ENCODE measurements at regions not wholly inside any gene's neighbourhood (a gene's known extent, or its start where the extent isn't known, plus 50 kb on each side); places are given as distances from the start of the nearest gene placed in this dataset.

GRCh38 chr5:6869677-6870076 lies 156.4 kb downstream of the TENT4A start:
- DNase-seq (ENCODE audit: low read depth), result no peak

DNA sequence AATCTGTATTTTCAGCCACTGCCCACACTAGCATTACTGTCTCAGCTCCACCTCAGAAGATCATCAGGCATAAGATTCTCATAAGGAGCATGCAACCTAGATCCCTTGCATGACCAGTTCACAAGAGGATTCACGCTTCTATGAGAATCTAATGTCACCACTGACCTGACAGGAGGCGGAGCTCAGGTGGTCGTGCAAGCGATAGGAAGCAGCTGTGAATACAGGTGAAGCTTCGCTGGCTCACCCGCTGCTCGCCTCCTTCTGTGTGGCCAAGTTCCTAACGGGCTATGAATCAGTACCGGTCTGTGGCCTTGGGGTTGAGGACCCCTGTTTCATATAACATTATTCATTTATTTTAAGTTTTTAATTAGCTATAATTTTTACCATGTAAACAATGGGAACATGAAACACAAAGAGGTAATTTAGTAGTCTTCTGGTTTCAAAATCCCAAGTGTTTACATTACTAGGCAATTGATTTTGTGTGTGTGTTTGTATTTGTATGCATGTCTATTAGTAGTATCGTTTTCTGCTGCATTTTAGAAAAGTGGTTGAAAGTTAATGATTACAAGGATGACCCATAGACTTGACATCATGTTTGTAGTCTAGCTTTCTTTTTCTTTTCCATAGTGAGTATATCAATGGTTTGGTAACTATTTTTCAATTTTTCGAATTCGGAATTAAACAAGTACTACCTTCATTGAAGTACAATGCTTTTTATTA lies 159.4 kb downstream of the TENT4A start:
- no peak for DNase-seq (ENCODE audit: low read depth)

GRCh38 chr5:6873359-6873758 lies 160.1 kb downstream of the TENT4A start:
- DNase-seq (ENCODE audit: low read depth), result no peak

DNA sequence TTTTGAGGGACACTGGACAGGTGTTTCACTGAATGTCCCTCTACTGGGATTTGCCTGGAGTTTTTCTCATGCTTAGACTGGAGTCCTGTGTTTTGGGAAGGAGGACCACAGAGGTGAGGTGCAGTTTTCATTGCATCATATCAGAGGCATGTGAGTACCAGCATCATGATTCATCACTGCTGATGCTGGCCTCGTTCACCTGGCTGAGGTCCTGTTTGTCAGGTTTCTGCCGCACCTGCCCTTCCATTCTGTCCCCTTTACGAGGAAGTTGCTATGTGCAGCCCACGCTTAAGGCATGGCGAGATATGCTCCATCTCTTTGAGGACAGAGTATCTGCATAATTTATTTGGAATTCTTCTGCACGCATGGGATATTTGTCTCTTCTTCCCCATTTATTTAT lies 162.1 kb downstream of the TENT4A start:
- no peak for DNase-seq (ENCODE audit: low read depth)

- no peak for DNase-seq (ENCODE audit: low read depth)
These were observed 165.0 kb downstream of the TENT4A start for GRCh38 chr5:6877986-6878828.

DNA sequence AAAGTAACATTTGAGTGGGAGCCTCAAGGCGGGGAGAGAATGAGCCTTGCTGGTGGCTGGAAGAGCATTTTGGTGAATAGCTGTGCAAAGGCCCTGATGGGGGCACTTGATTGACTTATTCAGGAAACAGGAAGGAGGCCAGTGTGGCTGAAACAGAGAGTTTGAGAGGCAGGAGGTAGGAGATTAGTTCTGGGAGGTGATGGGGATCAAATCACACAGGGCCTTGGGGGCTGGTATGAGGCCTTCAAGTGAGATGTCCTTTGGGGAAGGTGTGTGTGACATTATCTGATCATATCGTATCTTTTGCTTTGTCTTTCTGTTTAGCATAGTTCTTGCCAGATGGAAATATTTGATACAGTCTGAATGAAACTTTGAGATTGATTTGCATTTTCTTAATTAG lies 172.3 kb downstream of the TENT4A start:
- no peak for DNase-seq (ENCODE audit: low read depth)

- DNase-seq (ENCODE audit: low read depth), result no peak
These were observed 173.6 kb downstream of the TENT4A start for GRCh38 chr5:6886866-6887265.

- DNase-seq (ENCODE audit: low read depth), result no peak
These were observed 175.8 kb downstream of the TENT4A start for GRCh38 chr5:6889030-6889429.

DNA sequence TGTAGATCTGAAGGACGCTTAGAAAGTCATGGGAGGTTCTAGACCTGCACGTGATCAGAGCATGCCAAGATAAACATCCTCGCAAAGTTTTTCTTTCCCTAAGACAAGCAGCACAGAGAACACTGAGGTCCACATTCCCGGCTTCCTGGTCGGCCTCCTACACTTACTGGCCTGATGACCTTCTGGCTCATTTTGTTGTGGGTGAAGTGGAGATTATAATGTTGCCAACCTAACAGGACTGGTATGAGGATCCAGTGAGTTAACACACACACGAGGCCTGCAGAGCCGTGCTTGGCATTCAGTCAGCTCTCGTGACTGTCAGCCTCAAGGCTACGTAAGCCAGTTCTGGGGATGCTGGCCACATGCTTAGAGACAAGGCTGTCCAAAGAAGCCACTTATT lies 186.0 kb downstream of the TENT4A start:
- no peak for DNase-seq (ENCODE audit: low read depth)

GRCh38 chr5:6900247-6901227 lies 187.3 kb downstream of the TENT4A start:
- DNase-seq (ENCODE audit: low read depth), result no peak

- DNase-seq (ENCODE audit: low read depth), result no peak
These were observed 188.9 kb downstream of the TENT4A start for GRCh38 chr5:6902094-6902493.

- DNase-seq (ENCODE audit: low read depth), result no peak
These were observed 189.4 kb downstream of the TENT4A start for GRCh38 chr5:6902597-6902996.

- no peak for DNase-seq (ENCODE audit: low read depth)
These were observed 190.7 kb downstream of the TENT4A start for GRCh38 chr5:6903934-6904333.

- DNase-seq (ENCODE audit: low read depth), result no peak
These were observed 191.6 kb downstream of the TENT4A start for GRCh38 chr5:6904860-6905259.

DNA sequence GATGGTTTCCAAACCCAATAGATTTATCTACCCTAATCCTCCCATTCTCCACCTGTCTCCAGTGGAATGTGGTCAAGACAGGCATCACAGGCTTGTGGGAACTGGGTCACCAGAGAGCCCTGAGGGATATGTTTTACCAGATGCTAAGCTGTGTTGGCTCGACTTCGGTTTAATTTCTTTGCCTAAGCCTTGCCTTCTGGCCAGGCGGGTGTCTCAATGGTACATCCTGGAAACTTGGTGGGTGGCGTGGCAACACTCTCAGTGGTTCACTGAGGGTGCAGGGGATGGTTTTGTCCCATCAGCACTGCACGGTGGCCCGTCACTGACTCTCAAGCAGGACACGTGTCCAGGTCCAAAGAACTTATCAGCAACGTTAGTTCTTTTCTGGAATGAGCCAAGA lies 192.2 kb downstream of the TENT4A start:
- no peak for DNase-seq (ENCODE audit: low read depth)

- no peak for DNase-seq (ENCODE audit: low read depth)
These were observed 192.7 kb downstream of the TENT4A start for GRCh38 chr5:6905883-6906282.

- no peak for DNase-seq (ENCODE audit: low read depth)
These were observed 194.2 kb downstream of the TENT4A start for GRCh38 chr5:6907320-6907918.

- DNase-seq (ENCODE audit: low read depth), result no peak
These were observed 196.7 kb downstream of the TENT4A start for GRCh38 chr5:6909901-6910300.

GRCh38 chr5:6910950-6911349 lies 197.7 kb downstream of the TENT4A start:
- DNase-seq (ENCODE audit: low read depth), result no peak

GRCh38 chr5:6914347-6914746 lies 201.1 kb downstream of the TENT4A start:
- no peak for DNase-seq (ENCODE audit: low read depth)

GRCh38 chr5:6915574-6915973 lies 202.3 kb downstream of the TENT4A start:
- DNase-seq (ENCODE audit: low read depth), result no peak

DNA sequence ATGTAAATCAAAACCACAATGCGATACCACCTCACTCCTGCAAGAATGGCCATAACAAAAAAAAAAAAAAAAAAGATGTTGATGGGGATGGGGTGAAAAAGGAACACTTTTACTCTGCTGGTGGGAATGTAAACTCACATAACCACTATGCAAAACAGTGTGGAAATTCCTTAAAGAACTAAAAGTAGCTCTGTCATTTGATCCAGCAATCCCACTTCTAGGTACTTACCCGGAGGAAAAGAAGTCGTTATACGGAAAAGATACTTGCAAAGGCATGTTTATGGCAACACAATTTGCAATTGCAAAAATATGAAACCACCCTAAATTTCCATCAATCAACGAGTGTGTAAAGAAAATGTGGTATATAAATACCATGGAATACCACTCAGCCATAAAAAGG lies 205.0 kb downstream of the TENT4A start:
- no peak for DNase-seq (ENCODE audit: low read depth)

Measured in HS-5 (cell line).